ENCODE measurements at regions not wholly inside any gene's neighbourhood (a gene's known extent, or its start where the extent isn't known, plus 50 kb on each side); places are given as distances from the start of the nearest gene placed in this dataset.

DNA sequence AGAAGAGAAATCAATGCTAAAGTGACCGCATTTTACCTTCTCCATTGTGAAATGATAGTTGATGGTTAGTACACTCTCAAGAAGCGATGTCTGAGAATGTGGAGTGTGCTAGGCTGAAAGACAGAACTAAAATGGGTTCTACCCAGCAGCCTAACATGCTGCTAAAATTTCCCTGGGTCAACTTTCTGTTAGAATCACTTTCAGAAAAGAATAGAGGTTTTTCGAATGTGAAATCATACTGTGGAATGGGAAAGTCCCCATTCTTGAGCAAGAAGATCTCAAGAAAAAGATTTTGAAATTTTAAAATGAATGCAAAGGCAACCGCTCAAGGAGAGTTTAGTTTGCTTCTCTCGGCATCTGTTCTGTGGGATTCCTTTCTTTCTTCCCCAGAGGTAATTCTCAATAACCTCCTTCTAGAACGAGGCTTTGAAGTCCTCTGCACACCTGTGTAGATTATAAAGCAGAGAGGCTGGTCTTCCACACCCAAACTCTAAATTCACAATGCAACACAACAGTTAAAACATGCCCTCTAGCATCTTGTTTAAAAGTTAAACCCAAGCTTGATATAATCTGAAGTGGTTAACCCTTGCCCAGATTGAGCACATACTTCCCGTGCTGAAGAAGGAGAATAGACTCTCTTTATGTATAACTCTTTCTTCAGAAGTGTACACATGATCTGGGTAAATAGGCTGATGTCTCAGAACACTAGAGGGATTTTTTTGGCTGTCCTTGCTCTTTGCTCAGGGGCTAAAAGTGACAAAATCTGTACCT is 208.7 kb upstream of the KLF3 start:
- Histone ChIP-seq H3K18ac (ENCODE audit: extremely low read depth, low read length) (no peak overlapping the region), H3K79me1 (ENCODE audit: low read depth, low read length) (no peaks in the 10 kb centered on the region), H2BK20ac (ENCODE audit: low read length) (no peak overlapping the region), H3K23me2 (ENCODE audit: low read depth, low read length) (no peaks in the 10 kb centered on the region), H3K4ac (replicated peaks; ENCODE audit: insufficient read length, low read depth, low read length) (no peak overlapping the region), H4K20me1 (replicated peaks in 1 of 2; ENCODE audit: control insufficient read depth in 1 of 2, insufficient read depth in 2 of 2, low read length in 2 of 2) (no peaks in the 10 kb centered on the region), H3K79me2 (ENCODE audit: control insufficient read depth in 1 of 2, insufficient read depth in 2 of 2, low read length in 2 of 2) (no peaks in the 10 kb centered on the region), H3K9ac (replicated peaks in 1 of 4; ENCODE audit: extremely low read depth in 1 of 4, low read depth in 3 of 4, low read length in 3 of 4) (no peak overlapping the region), H2BK12ac (ENCODE audit: low read depth, low read length) (no peak overlapping the region), H2AFZ (ENCODE audit: low read length) (no peak overlapping the region), H3K4me1 (replicated peaks in 1 of 4; ENCODE audit: control insufficient read depth in 3 of 4, insufficient read depth in 4 of 4, low read length in 3 of 4) (no peaks in the 10 kb centered on the region), H3K14ac (ENCODE audit: insufficient read length) (no peak overlapping the region), H3K4me3 (ENCODE audit: extremely low read depth in 1 of 4, insufficient read depth in 2 of 4, low read depth in 3 of 4, low read length in 4 of 4) (no peak overlapping the region), H2BK120ac (replicated peaks; ENCODE audit: low read depth, low read length) (no peak overlapping the region), H2BK5ac (ENCODE audit: low read depth, low read length) (no peak overlapping the region), H3K9me3 (ENCODE audit: insufficient read depth in 2 of 2, low read depth in 1 of 2, low read length in 1 of 2) (no peaks in the 10 kb centered on the region), H2AK5ac (ENCODE audit: low read depth, low read length) (no peak overlapping the region), H4K5ac (ENCODE audit: insufficient read length, low read depth, low read length) (no peak overlapping the region), H3K4me2 (ENCODE audit: insufficient read depth in 1 of 2, low read depth in 2 of 2, low read length in 2 of 2) (no peak overlapping the region), H4K91ac (replicated peaks; ENCODE audit: insufficient read length, low read length) (no peak overlapping the region), H4K8ac (ENCODE audit: extremely low read depth, insufficient read depth, low read length) (no peak overlapping the region), H3K27ac (ENCODE audit: low read depth, low read length) (no peak overlapping the region), H2BK15ac (ENCODE audit: low read length) (no peak overlapping the region), H3K27me3 (replicated peaks in 1 of 4; ENCODE audit: control insufficient read depth in 3 of 4, extremely low read depth in 1 of 4, insufficient read depth in 3 of 4, low read length in 3 of 4) (no peaks in the 10 kb centered on the region), H3K36me3 (ENCODE audit: control insufficient read depth in 2 of 4, insufficient read depth in 4 of 4, low read length in 3 of 4) (no peaks in the 10 kb centered on the region), H3K23ac (ENCODE audit: insufficient read length) (no peak overlapping the region), H3K56ac (replicated peaks; ENCODE audit: insufficient read length, low read depth, low read length) (no peak overlapping the region)
- 84% methylated on average over 7 of the region's 7 CpGs; no CpG with 5 or more reads in 1 of the 2 experiments for WGBS, 2 experiments (ENCODE audit: extremely low coverage in 1 of 2, insufficient coverage in 1 of 2, insufficient read length in 1 of 2, insufficient replicate concordance in 2 of 2, low coverage in 1 of 2, low lambda C conversion rate in 2 of 2, missing lambda C conversion rate in 1 of 2)
- ChIA-PET CTCF (ENCODE audit: partially characterized antibody) (no interaction called here), POLR2A (ENCODE audit: partially characterized antibody) (no interaction called here)
- no peak for DNase-seq (ENCODE audit: low read depth in 1 of 2, low spot score in 2 of 2)
- TF ChIP-seq SIRT6 (IDR thresholded peaks at IDR 0.05; ENCODE audit: low read length) = no peak
- no peak for TF ChIP-seq RNF2 (IDR thresholded peaks at IDR 0.05; ENCODE audit: borderline replicate concordance, low read depth, low read length, missing control alignments, poor library complexity, severe bottlenecking)
- TF ChIP-seq RAD21 (IDR thresholded peaks at IDR 0.05 in 1 of 2, conservative IDR thresholded peaks at IDR 0.05 in 1 of 2; ENCODE audit: low read depth in 2 of 2, low read length in 2 of 2) = no peak
- no peak for TF ChIP-seq YY1 (IDR thresholded peaks at IDR 0.05; ENCODE audit: low read depth, low read length)
- no peak for TF ChIP-seq EGR1 (IDR thresholded peaks at IDR 0.05; ENCODE audit: borderline replicate concordance, low read depth, low read length)
- no peak for TF ChIP-seq TEAD4 (IDR thresholded peaks at IDR 0.05; ENCODE audit: low read depth, low read length)
- no peak for FAIRE-seq
